ENCODE measurements at regions not wholly inside any gene's neighbourhood (a gene's known extent, or its start where the extent isn't known, plus 50 kb on each side); places are given as distances from the start of the nearest gene placed in this dataset.

- Histone ChIP-seq H4K20me1 (ENCODE audit: control insufficient read depth, insufficient read depth, low read length, poor library complexity, severe bottlenecking) (no peaks in the 10 kb centered on the region), H2AFZ (ENCODE audit: insufficient read depth, low read depth, low read length, poor library complexity, severe bottlenecking) (no peak overlapping the region), H3K36me3 (replicated peaks in 1 of 2; ENCODE audit: control extremely low read depth in 1 of 2, control insufficient read depth in 1 of 2, extremely low read depth in 1 of 2, insufficient read depth in 2 of 2, low read length in 1 of 2) (no peaks in the 10 kb centered on the region), H3K27me3 (replicated peaks in 1 of 4; ENCODE audit: control extremely low read depth in 1 of 4, control insufficient read depth in 3 of 4, insufficient read depth in 4 of 4, low read length in 3 of 4) (no peaks in the 10 kb centered on the region), H3K27ac (ENCODE audit: low read length in 2 of 2) (no peak overlapping the region), H3K4me2 (replicated peaks; ENCODE audit: low read depth, low read length, poor library complexity, severe bottlenecking) (no peak overlapping the region), H3K9ac (ENCODE audit: low read length) (no peak overlapping the region), H3K9me3 (ENCODE audit: control extremely low read depth in 1 of 3, control insufficient read depth in 2 of 3, insufficient read depth in 1 of 3, low read length in 2 of 3) (no peaks in the 10 kb centered on the region), H3K4me1 (ENCODE audit: control insufficient read depth in 2 of 2, insufficient read depth in 2 of 2, low read length in 2 of 2) (no peaks in the 10 kb centered on the region), H3K79me2 (ENCODE audit: control insufficient read depth, insufficient read depth, low read length) (no peaks in the 10 kb centered on the region), H3K4me3 (ENCODE audit: control extremely low read depth in 1 of 5, extremely low read depth in 1 of 5, insufficient read depth in 1 of 5, low read depth in 2 of 5, low read length in 4 of 5) (no peak overlapping the region)
- H3K4me3 Mint-ChIP-seq: no peak overlapping the region
- ChIA-PET POLR2A (no interaction called here), CTCF (no interaction called here)
- no peak overlapping the region for H3K27ac Mint-ChIP-seq
- intact Hi-C loops (cut with micrococcal nuclease): no loop called here
- ATAC-seq (ENCODE audit: low read depth): no peak
- no peak for DNase-seq
- 82% methylated on average over 2 of the region's 4 CpGs for WGBS (ENCODE audit: insufficient coverage)
- TF ChIP-seq CTCF (IDR thresholded peaks at IDR 0.05): no peak
- TF ChIP-seq EZH2 (IDR thresholded peaks at IDR 0.05; ENCODE audit: borderline replicate concordance, insufficient read depth, low read depth, low read length, poor library complexity, severe bottlenecking): no peak
- peaks cover 5% of the 10 kb centered on the region for H3K9me3 Mint-ChIP-seq (ENCODE audit: insufficient read depth)
- H3K27me3 Mint-ChIP-seq: no peaks in the 10 kb centered on the region
- no peaks in the 10 kb centered on the region for H3K4me1 Mint-ChIP-seq
Measured at GRCh38 chr21:27382404-27382803, 415.5 kb upstream of the ADAMTS5 start.

GRCh38 chr21:27380303-27380702 lies 413.4 kb upstream of the ADAMTS5 start:
- DNase-seq: no peak
- 100% methylated on average over 2 of the region's 2 CpGs for WGBS (ENCODE audit: insufficient coverage)
- no peak overlapping the region for H2AFZ ChIP-seq (ENCODE audit: insufficient read depth, low read depth, low read length, poor library complexity, severe bottlenecking)
- ATAC-seq (ENCODE audit: low read depth): no peak
- Mint-ChIP-seq H3K27me3 (no peaks in the 10 kb centered on the region), H3K9me3 (ENCODE audit: insufficient read depth) (peaks cover 3% of the 10 kb centered on the region), H3K4me1 (no peaks in the 10 kb centered on the region), H3K4me3 (no peak overlapping the region), H3K27ac (no peak overlapping the region)
- H3K4me3 ChIP-seq (ENCODE audit: control extremely low read depth in 1 of 5, extremely low read depth in 1 of 5, insufficient read depth in 1 of 5, low read depth in 2 of 5, low read length in 4 of 5): no peak overlapping the region
- TF ChIP-seq CTCF (IDR thresholded peaks at IDR 0.05): no peak
- no peak for TF ChIP-seq EZH2 (IDR thresholded peaks at IDR 0.05; ENCODE audit: borderline replicate concordance, insufficient read depth, low read depth, low read length, poor library complexity, severe bottlenecking)
- CTCF ChIA-PET: no interaction called here
- no peaks in the 10 kb centered on the region for H4K20me1 ChIP-seq (ENCODE audit: control insufficient read depth, insufficient read depth, low read length, poor library complexity, severe bottlenecking)
- H3K27ac ChIP-seq (ENCODE audit: low read length in 2 of 2): no peak overlapping the region
- no peaks in the 10 kb centered on the region for H3K36me3 ChIP-seq (replicated peaks in 1 of 2; ENCODE audit: control extremely low read depth in 1 of 2, control insufficient read depth in 1 of 2, extremely low read depth in 1 of 2, insufficient read depth in 2 of 2, low read length in 1 of 2)
- H3K9ac ChIP-seq (ENCODE audit: low read length): no peak overlapping the region
- no peaks in the 10 kb centered on the region for H3K9me3 ChIP-seq (ENCODE audit: control extremely low read depth in 1 of 3, control insufficient read depth in 2 of 3, insufficient read depth in 1 of 3, low read length in 2 of 3)
- POLR2A ChIA-PET: no interaction called here
- intact Hi-C loops (cut with micrococcal nuclease): no loop called here
- H3K27me3 ChIP-seq (replicated peaks in 1 of 4; ENCODE audit: control extremely low read depth in 1 of 4, control insufficient read depth in 3 of 4, insufficient read depth in 4 of 4, low read length in 3 of 4): no peaks in the 10 kb centered on the region
- no peaks in the 10 kb centered on the region for H3K4me1 ChIP-seq (ENCODE audit: control insufficient read depth in 2 of 2, insufficient read depth in 2 of 2, low read length in 2 of 2)
- H3K4me2 ChIP-seq (replicated peaks; ENCODE audit: low read depth, low read length, poor library complexity, severe bottlenecking): no peak overlapping the region
- H3K79me2 ChIP-seq (ENCODE audit: control insufficient read depth, insufficient read depth, low read length): no peaks in the 10 kb centered on the region
